PC-9 (cell line): ENCODE measurements at regions not wholly inside any gene's neighbourhood (a gene's known extent, or its start where the extent isn't known, plus 50 kb on each side); places are given as distances from the start of the nearest gene placed in this dataset.

Source experiments
- CTCF ChIP-seq: fragments of 200-600 bp; sonication (generic); conservative IDR thresholded peaks from 2 replicates; pipeline ENCODE4 v1.6.1; 2017; ENCODE audit warnings: mixed run types, antibody characterized with exemption, mild to moderate bottlenecking, moderate library complexity
- EZH2 ChIP-seq: fragments of 200-600 bp; sonication (generic); IDR thresholded peaks from 2 replicates; pipeline ENCODE4 v1.8.0; 2017; ENCODE audit warnings: antibody characterized with exemption, low read depth

GRCh38 chr4:171461191-171461590, 352.0 kb upstream of the GALNTL6 start:
- TF ChIP-seq CTCF (no peak), EZH2 (no peak)
